BJ (cell line): ENCODE measurements at regions not wholly inside any gene's neighbourhood (a gene's known extent, or its start where the extent isn't known, plus 50 kb on each side); places are given as distances from the start of the nearest gene placed in this dataset.

Experiments used
- CTCF ChIA-PET: fragments of 350-600 bp; formaldehyde crosslinking; extraction: SDS; loops from one replicate; lab custom pipeline; 2021; ENCODE audit warnings: antibody characterized with exemption, inconsistent platforms; lab: Yijun Ruan, JAX
- POLR2A ChIA-PET: fragments of 300-600 bp; sonication (Branson Sonifier 250); formaldehyde crosslinking; extraction: SDS; loops from one replicate; lab custom pipeline; 2021; ENCODE audit warnings: antibody characterized with exemption; lab: Charles Lee
- DNase-seq: peaks from one replicate; pipeline ENCODE4 v3.0.0-alpha.2; 2011; ENCODE audit warnings: low read depth
- H3K27me3 ChIP-seq: 2 replicates; pipeline ENCODE4 v1.6.0; 2011; ENCODE audit warnings: low read length; ENCODE audit not compliant: control insufficient read depth, insufficient read depth
- H3K36me3 ChIP-seq: 2 replicates; pipeline ENCODE4 v1.5.1; 2011; ENCODE audit warnings: low read length; ENCODE audit not compliant: control insufficient read depth, insufficient read depth
- H3K4me3 ChIP-seq: 2 replicates; pipeline ENCODE4 v1.5.1; 2011; ENCODE audit warnings: low read depth, mild to moderate bottlenecking, control low read depth, low read length
- CTCF ChIP-seq: IDR thresholded peaks from 2 replicates; pipeline ENCODE4 v1.5.1; 2011; ENCODE audit warnings: low read depth, mild to moderate bottlenecking, control low read depth, inconsistent platforms, low read length, moderate library complexity; ENCODE audit not compliant: insufficient read depth

- CTCF ChIA-PET, result interaction anchor here (1.1 kb wide), 1 partner anchor 133 kb away, joined by 3 read pairs; no protein-coding TSS in a partner anchor
- Histone ChIP-seq H3K4me3 (no peak overlapping the region), H3K27me3 (no peaks in the 10 kb centered on the region; the same call in 1 of the 2 replicates), H3K36me3 (no peaks in the 10 kb centered on the region)
- TF ChIP-seq CTCF, result no peak
- DNase-seq, result no peak
- POLR2A ChIA-PET, result no interaction called here
Measured at GRCh38 chr5:122576256-122577016, 198.4 kb upstream of the SNX2 start.

GRCh38 chr5:122581629-122582028 is 193.3 kb upstream of the SNX2 start:
- POLR2A ChIA-PET, result no interaction called here
- CTCF ChIA-PET, result no interaction called here
- Histone ChIP-seq H3K27me3 (no peaks in the 10 kb centered on the region; the same call in 1 of the 2 replicates), H3K4me3 (no peak overlapping the region), H3K36me3 (no peaks in the 10 kb centered on the region)
- DNase-seq, result no peak
- TF ChIP-seq CTCF, result no peak

- CTCF ChIA-PET, result interaction anchor here (0.6 kb wide), 1 partner anchor 389 kb away, joined by 4 read pairs; no protein-coding TSS in a partner anchor
Measured at GRCh38 chr5:122584411-122585300, 190.2 kb upstream of the SNX2 start.

GRCh38 chr5:122585371-122585770 is 189.5 kb upstream of the SNX2 start:
- Histone ChIP-seq H3K4me3 (no peak overlapping the region), H3K27me3 (no peaks in the 10 kb centered on the region; the same call in 1 of the 2 replicates), H3K36me3 (no peaks in the 10 kb centered on the region)
- no peak for TF ChIP-seq CTCF
- POLR2A ChIA-PET, result no interaction called here
- no peak for DNase-seq
- CTCF ChIA-PET, result interaction anchor here (0.6 kb wide), 1 partner anchor 390 kb away, joined by 4 read pairs; no protein-coding TSS in a partner anchor

More at GRCh38 chr5:122584411-122585300, 190.2 kb upstream of the SNX2 start:
- DNase-seq, result no peak
- no peak for TF ChIP-seq CTCF
- POLR2A ChIA-PET, result no interaction called here
- H3K27me3 ChIP-seq, result no peaks in the 10 kb centered on the region; the same call in 1 of the 2 replicates
- H3K4me3 ChIP-seq, result no peak overlapping the region
- H3K36me3 ChIP-seq, result no peaks in the 10 kb centered on the region

- POLR2A ChIA-PET, result no interaction called here
- H3K27me3 ChIP-seq, result no peaks in the 10 kb centered on the region
- H3K36me3 ChIP-seq, result no peaks in the 10 kb centered on the region
- CTCF ChIA-PET, result no interaction called here
- no peak overlapping the region for H3K4me3 ChIP-seq
- DNase-seq, result peak; percentile 28
- TF ChIP-seq CTCF, result no peak
Measured at GRCh38 chr5:122586351-122586750, 188.5 kb upstream of the SNX2 start.
